ENCODE measurements at regions not wholly inside any gene's neighbourhood (a gene's known extent, or its start where the extent isn't known, plus 50 kb on each side); places are given as distances from the start of the nearest gene placed in this dataset.

GRCh38 chr21:32966120-32966519 lies 59.6 kb upstream of the OLIG2 start:
- TF ChIP-seq EZH2 (IDR thresholded peaks at IDR 0.05) (no peak), POLR2AphosphoS5 (IDR thresholded peaks at IDR 0.05; ENCODE audit: borderline replicate concordance, low read depth, low read length) (no peak)

All from SK-N-MC (cell line).